ENCODE measurements at regions not wholly inside any gene's neighbourhood (a gene's known extent, or its start where the extent isn't known, plus 50 kb on each side); places are given as distances from the start of the nearest gene placed in this dataset.
A peak's percentile ranks its signal among the peaks of the same experiment; 100 is the strongest.

DNA sequence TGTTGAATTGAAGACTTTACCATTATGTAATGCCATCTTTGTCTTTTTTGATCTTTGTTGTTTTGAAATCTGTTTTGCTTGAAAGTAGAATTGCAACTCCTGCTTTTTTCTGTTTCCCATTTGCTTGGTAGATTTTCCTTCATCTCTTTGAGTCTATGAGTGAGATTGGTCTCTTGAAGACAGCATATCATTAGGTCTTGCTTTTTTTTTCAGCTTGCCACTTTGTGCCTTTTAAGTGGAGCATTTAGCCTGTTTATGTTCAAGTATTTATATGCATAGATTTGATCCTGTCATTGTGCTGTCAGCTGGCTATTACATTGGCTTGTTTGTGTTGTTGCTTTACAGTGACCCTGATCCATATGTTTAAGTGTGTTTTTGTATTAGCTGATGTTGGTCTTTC lies 131.8 kb downstream of the ZIC1 start:
- Histone ChIP-seq H3K27me3 (replicated peaks in 1 of 2; ENCODE audit: control insufficient read depth in 2 of 2, insufficient read depth in 2 of 2, low read length in 1 of 2) (no peaks in the 10 kb centered on the region), H3K4me2 (ENCODE audit: control insufficient read depth, insufficient read depth) (no peak overlapping the region), H2AFZ (ENCODE audit: control insufficient read depth, low read depth, low read length) (no peak overlapping the region), H3K79me2 (ENCODE audit: control insufficient read depth, insufficient read depth, low read length) (no peaks in the 10 kb centered on the region), H4K20me1 (ENCODE audit: control insufficient read depth, insufficient read depth) (no peaks in the 10 kb centered on the region), H3K27ac (ENCODE audit: control insufficient read depth, insufficient read depth) (no peak overlapping the region), H3K9me3 (replicated peaks; ENCODE audit: control insufficient read depth, insufficient read depth, low read length) (no peaks in the 10 kb centered on the region; the same call in 2 of the 3 replicates), H3K4me1 (ENCODE audit: control insufficient read depth, insufficient read depth, low read length) (no peaks in the 10 kb centered on the region), H3K36me3 (ENCODE audit: control insufficient read depth in 2 of 2, insufficient read depth in 2 of 2, low read length in 1 of 2) (no peaks in the 10 kb centered on the region), H3K4me3 (no peak overlapping the region), H3K9ac (ENCODE audit: control insufficient read depth, insufficient read depth, low read length) (no peak overlapping the region)
- ChIA-PET POLR2A (no interaction called here), RAD21 (ENCODE audit: unreplicated experiment) (no interaction called here), CTCF (no interaction called here), SMC1A (ENCODE audit: uncharacterized antibody, unreplicated experiment) (no interaction called here)
- DNase-seq (ENCODE audit: low read depth, low spot score) (no peak), FAIRE-seq (no peak), ATAC-seq (no peak)
- no TSS peak for BruUV-seq (replicated peaks)
- TF ChIP-seq SIX5 (IDR thresholded peaks at IDR 0.05; ENCODE audit: low read depth, low read length, severe bottlenecking) (no peak), CBX5 (IDR thresholded peaks at IDR 0.05; ENCODE audit: low read depth) (0 out of 2 replicates have a peak, but pooled peaks have one; percentile 61), HDGF (IDR thresholded peaks at IDR 0.05) (no peak), RFX5 (IDR thresholded peaks at IDR 0.05; ENCODE audit: low read depth, low read length) (no peak), IKZF1 (conservative IDR thresholded peaks at IDR 0.05) (no peak), SIN3A (IDR thresholded peaks at IDR 0.05; ENCODE audit: low read depth, low read length) (no peak), MYC (IDR thresholded peaks at IDR 0.05; ENCODE audit: insufficient read depth, insufficient read length, insufficient replicate concordance, low read length, severe bottlenecking) (no peak), JUNB (IDR thresholded peaks at IDR 0.05) (no peak)
- TF ChIP-seq, protein P1, sequence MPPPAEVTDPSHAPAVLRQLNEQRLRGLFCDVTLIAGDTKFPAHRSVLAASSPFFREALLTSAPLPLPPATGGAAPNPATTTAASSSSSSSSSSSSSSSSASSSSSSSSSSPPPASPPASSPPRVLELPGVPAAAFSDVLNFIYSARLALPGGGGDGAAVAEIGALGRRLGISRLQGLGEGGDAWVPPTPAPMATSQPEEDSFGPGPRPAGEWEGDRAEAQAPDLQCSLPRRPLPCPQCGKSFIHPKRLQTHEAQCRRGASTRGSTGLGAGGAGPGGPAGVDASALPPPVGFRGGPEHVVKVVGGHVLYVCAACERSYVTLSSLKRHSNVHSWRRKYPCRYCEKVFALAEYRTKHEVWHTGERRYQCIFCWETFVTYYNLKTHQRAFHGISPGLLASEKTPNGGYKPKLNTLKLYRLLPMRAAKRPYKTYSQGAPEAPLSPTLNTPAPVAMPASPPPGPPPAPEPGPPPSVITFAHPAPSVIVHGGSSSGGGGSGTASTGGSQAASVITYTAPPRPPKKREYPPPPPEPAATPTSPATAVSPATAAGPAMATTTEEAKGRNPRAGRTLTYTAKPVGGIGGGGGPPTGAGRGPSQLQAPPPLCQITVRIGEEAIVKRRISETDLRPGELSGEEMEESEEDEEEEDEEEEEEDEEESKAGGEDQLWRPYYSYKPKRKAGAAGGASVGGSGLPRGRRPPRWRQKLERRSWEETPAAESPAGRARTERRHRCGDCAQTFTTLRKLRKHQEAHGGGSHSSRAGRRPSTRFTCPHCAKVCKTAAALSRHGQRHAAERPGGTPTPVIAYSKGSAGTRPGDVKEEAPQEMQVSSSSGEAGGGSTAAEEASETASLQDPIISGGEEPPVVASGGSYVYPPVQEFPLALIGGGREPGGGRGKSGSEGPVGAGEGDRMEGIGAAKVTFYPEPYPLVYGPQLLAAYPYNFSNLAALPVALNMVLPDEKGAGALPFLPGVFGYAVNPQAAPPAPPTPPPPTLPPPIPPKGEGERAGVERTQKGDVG (CRISPR knock-in tag; IDR thresholded peaks at IDR 0.05) = no peak
- in situ Hi-C loops (cut with MboI) = no loop called here
- intact Hi-C loops (cut with micrococcal nuclease; ENCODE audit: unreplicated experiment) = no loop called here
